CD4-positive, alpha-beta T cell (primary cell): ENCODE measurements at regions not wholly inside any gene's neighbourhood (a gene's known extent, or its start where the extent isn't known, plus 50 kb on each side); places are given as distances from the start of the nearest gene placed in this dataset.

Experiments used
- ATAC-seq: fragments of 200-7000 bp; cut with Tn5 transposase; one replicate; pipeline ENCODE4 v1.10.0; 2022; ENCODE audit warnings: mild to moderate bottlenecking; ENCODE audit not compliant: poor library complexity
- CTCF ChIA-PET: fragments of 350-600 bp; sonication (Branson Sonifier 250); formaldehyde crosslinking; loops from one replicate; lab custom pipeline; 2021; ENCODE audit warnings: antibody characterized with exemption, inconsistent platforms; lab: Charles Lee
- POLR2A ChIA-PET: fragments of 350-600 bp; sonication (Branson Sonifier 250); formaldehyde crosslinking; loops from one replicate; lab custom pipeline; 2021; ENCODE audit warnings: antibody characterized with exemption, inconsistent platforms; lab: Charles Lee
- DNase-seq, 14 experiments: peaks; one replicate each; pipeline ENCODE4 v3.0.0-alpha.2; 2013 to 2020; ENCODE audit warnings: mixed read lengths in 2 of 14
- H3K27ac ChIP-seq, 2 donors: one replicate each; pipeline versions ENCODE4 v1.5.1 to v1.7.0; 2013; ENCODE audit warnings: low read length in 2 of 2, low read depth in 1 of 2, mild to moderate bottlenecking in 1 of 2
- H3K27me3 ChIP-seq, 2 experiments: 1 replicate in 1 of 2; 2 replicates in 1 of 2; pipeline versions ENCODE4 v1.6.1 to v1.7.0; 2013; ENCODE audit warnings: low read length in 2 of 2, control low read depth in 1 of 2, mild to moderate bottlenecking in 1 of 2, moderate library complexity in 1 of 2; ENCODE audit not compliant: insufficient read depth in 2 of 2, control insufficient read depth in 1 of 2
- H3K36me3 ChIP-seq: one replicate; pipeline ENCODE4 v1.6.1; 2013; ENCODE audit warnings: low read length, control low read depth; ENCODE audit not compliant: insufficient read depth
- H3K4me1 ChIP-seq: one replicate; pipeline ENCODE4 v1.6.1; 2013; ENCODE audit warnings: low read length, control low read depth; ENCODE audit not compliant: insufficient read depth
- H3K4me3 ChIP-seq: one replicate; pipeline ENCODE4 v1.5.1; 2013; ENCODE audit warnings: mild to moderate bottlenecking, low read length, moderate library complexity
- H3K9me3 ChIP-seq, 2 experiments: 1 replicate in 1 of 2; 2 replicates in 1 of 2; pipeline versions ENCODE4 v1.6.1 to v1.7.0; 2013; ENCODE audit warnings: low read length in 2 of 2, mild to moderate bottlenecking in 2 of 2, control low read depth in 1 of 2, moderate library complexity in 1 of 2; ENCODE audit not compliant: control insufficient read depth in 1 of 2, insufficient read depth in 1 of 2
- H3K27ac Mint-ChIP-seq: one replicate; pipeline ENCODE4 v1.8.0; 2020; ENCODE audit warnings: mixed read lengths
- H3K27me3 Mint-ChIP-seq: one replicate; pipeline ENCODE4 v1.8.0; 2021; ENCODE audit warnings: mixed read lengths
- H3K36me3 Mint-ChIP-seq: one replicate; pipeline ENCODE4 v1.8.0; 2021; ENCODE audit warnings: low read depth, mixed read lengths
- H3K4me1 Mint-ChIP-seq: one replicate; pipeline ENCODE4 v1.8.0; 2021; ENCODE audit warnings: low read depth, mixed read lengths
- H3K4me3 Mint-ChIP-seq: one replicate; pipeline ENCODE4 v1.8.0; 2020; ENCODE audit warnings: mild to moderate bottlenecking, mixed read lengths
- H3K9me3 Mint-ChIP-seq: one replicate; pipeline ENCODE4 v1.8.0; 2020; ENCODE audit warnings: mixed read lengths
- intact Hi-C, 2 experiments: fragments of 100-400 bp; cut with DNase I in 1 of 2; cut with micrococcal nuclease in 1 of 2; formaldehyde crosslinking; loops; one replicate each; pipeline versions ENCODE4 v1.15.1 to v1.9.0; 2023 to 2025; cut with DNase I, micrococcal nuclease
- TF ChIP-seq, protein P1 (sequence below): fragments of 200-600 bp; IDR thresholded peaks from one replicate; pipeline ENCODE4 v1.8.0; 2022; ENCODE audit warnings: antibody characterized with exemption, mild to moderate bottlenecking

- TF ChIP-seq, protein P1, sequence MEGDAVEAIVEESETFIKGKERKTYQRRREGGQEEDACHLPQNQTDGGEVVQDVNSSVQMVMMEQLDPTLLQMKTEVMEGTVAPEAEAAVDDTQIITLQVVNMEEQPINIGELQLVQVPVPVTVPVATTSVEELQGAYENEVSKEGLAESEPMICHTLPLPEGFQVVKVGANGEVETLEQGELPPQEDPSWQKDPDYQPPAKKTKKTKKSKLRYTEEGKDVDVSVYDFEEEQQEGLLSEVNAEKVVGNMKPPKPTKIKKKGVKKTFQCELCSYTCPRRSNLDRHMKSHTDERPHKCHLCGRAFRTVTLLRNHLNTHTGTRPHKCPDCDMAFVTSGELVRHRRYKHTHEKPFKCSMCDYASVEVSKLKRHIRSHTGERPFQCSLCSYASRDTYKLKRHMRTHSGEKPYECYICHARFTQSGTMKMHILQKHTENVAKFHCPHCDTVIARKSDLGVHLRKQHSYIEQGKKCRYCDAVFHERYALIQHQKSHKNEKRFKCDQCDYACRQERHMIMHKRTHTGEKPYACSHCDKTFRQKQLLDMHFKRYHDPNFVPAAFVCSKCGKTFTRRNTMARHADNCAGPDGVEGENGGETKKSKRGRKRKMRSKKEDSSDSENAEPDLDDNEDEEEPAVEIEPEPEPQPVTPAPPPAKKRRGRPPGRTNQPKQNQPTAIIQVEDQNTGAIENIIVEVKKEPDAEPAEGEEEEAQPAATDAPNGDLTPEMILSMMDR, result no peak
- no peaks in the 10 kb centered on the region for H3K36me3 ChIP-seq
- DNase-seq (no peak), ATAC-seq (no peak)
- Mint-ChIP-seq H3K4me1 (no peaks in the 10 kb centered on the region), H3K9me3 (peaks cover 20% of the 10 kb centered on the region), H3K4me3 (no peak overlapping the region), H3K36me3 (no peaks in the 10 kb centered on the region), H3K27ac (no peak overlapping the region), H3K27me3 (no peaks in the 10 kb centered on the region)
- POLR2A ChIA-PET, result no interaction called here
- H3K27me3 ChIP-seq, result no peaks in the 10 kb centered on the region
- H3K27ac ChIP-seq, result no peak overlapping the region
- H3K4me3 ChIP-seq, result no peak overlapping the region
- intact Hi-C loops, result loop anchor here in 1 of 2 experiments (10.0 kb wide), 1 partner anchor 62 kb away; no protein-coding TSS in a partner anchor
- H3K4me1 ChIP-seq, result no peaks in the 10 kb centered on the region
- CTCF ChIA-PET, result no interaction called here
- peaks cover 0 to 19% of the 10 kb centered on the region in 2 experiments for H3K9me3 ChIP-seq
Observed at GRCh38 chr17:70916469-70916868, 747.1 kb downstream of the KCNJ2 start.

GRCh38 chr17:70919241-70919640 is 749.9 kb downstream of the KCNJ2 start:
- H3K27ac ChIP-seq, result no peak overlapping the region
- no peaks in the 10 kb centered on the region for H3K27me3 ChIP-seq
- H3K36me3 Mint-ChIP-seq, result no peaks in the 10 kb centered on the region
- H3K4me3 Mint-ChIP-seq, result no peak overlapping the region
- no peak for DNase-seq
- peaks cover 0 to 19% of the 10 kb centered on the region in 2 experiments for H3K9me3 ChIP-seq
- ChIA-PET CTCF (interaction anchor here (0.7 kb wide), 1 partner anchor 148 kb away, joined by 3 read pairs; no protein-coding TSS in a partner anchor), POLR2A (no interaction called here)
- no peak overlapping the region for H3K4me3 ChIP-seq
- H3K4me1 Mint-ChIP-seq, result no peaks in the 10 kb centered on the region
- TF ChIP-seq, protein P1, result no peak
- ATAC-seq, result no peak
- peaks cover 20% of the 10 kb centered on the region for H3K9me3 Mint-ChIP-seq
- no peak overlapping the region for H3K27ac Mint-ChIP-seq
- H3K4me1 ChIP-seq, result no peaks in the 10 kb centered on the region
- intact Hi-C loops, result loop anchor here in 1 of 2 experiments (10.0 kb wide), 1 partner anchor 64 kb away; no protein-coding TSS in a partner anchor
- H3K36me3 ChIP-seq, result no peaks in the 10 kb centered on the region
- H3K27me3 Mint-ChIP-seq, result no peaks in the 10 kb centered on the region

GRCh38 chr17:70920416-70920815 is 751.1 kb downstream of the KCNJ2 start:
- Histone ChIP-seq H3K9me3 (peaks cover 0 to 19% of the 10 kb centered on the region in 2 experiments), H3K4me3 (no peak overlapping the region), H3K36me3 (no peaks in the 10 kb centered on the region), H3K27me3 (no peaks in the 10 kb centered on the region), H3K27ac (no peak overlapping the region), H3K4me1 (no peaks in the 10 kb centered on the region)
- DNase-seq, result no peak
- TF ChIP-seq, protein P1, result no peak
- intact Hi-C loops, result no loop called here
- no peak overlapping the region for H3K27ac Mint-ChIP-seq
- no peak overlapping the region for H3K4me3 Mint-ChIP-seq
- H3K9me3 Mint-ChIP-seq, result peaks cover 20% of the 10 kb centered on the region
- H3K4me1 Mint-ChIP-seq, result no peaks in the 10 kb centered on the region
- POLR2A ChIA-PET, result no interaction called here
- H3K27me3 Mint-ChIP-seq, result no peaks in the 10 kb centered on the region
- ATAC-seq, result no peak
- CTCF ChIA-PET, result no interaction called here
- H3K36me3 Mint-ChIP-seq, result no peaks in the 10 kb centered on the region
